H9 (cell line): ENCODE measurements at regions not wholly inside any gene's neighbourhood (a gene's known extent, or its start where the extent isn't known, plus 50 kb on each side); places are given as distances from the start of the nearest gene placed in this dataset.

Experiments used
- DNase-seq: peaks from one replicate; pipeline ENCODE4 v3.0.0-alpha.2; 2017
- H2AFZ ChIP-seq: one replicate; pipeline ENCODE4 v1.6.1; 2013; ENCODE audit warnings: mild to moderate bottlenecking, low read length, control low read depth, moderate library complexity
- H2AK5ac ChIP-seq: 2 replicates; pipeline ENCODE4 v1.6.1; 2013; ENCODE audit warnings: low read length, control low read depth, mixed read lengths; ENCODE audit not compliant: insufficient read length
- H2BK120ac ChIP-seq: one replicate; pipeline ENCODE4 v1.6.1; 2013; ENCODE audit warnings: low read depth, mild to moderate bottlenecking, low read length, control low read depth, inconsistent platforms; ENCODE audit not compliant: poor library complexity, severe bottlenecking
- H2BK12ac ChIP-seq: 2 replicates; pipeline ENCODE4 v1.6.1; 2013; ENCODE audit warnings: low read length, control low read depth, mixed read lengths, low read depth; ENCODE audit not compliant: insufficient read length
- H2BK15ac ChIP-seq: 2 replicates; pipeline ENCODE4 v1.6.1; 2013; ENCODE audit warnings: low read depth, low read length, control low read depth
- H2BK20ac ChIP-seq: one replicate; pipeline ENCODE4 v1.6.1; 2013; ENCODE audit warnings: low read depth, mild to moderate bottlenecking, low read length, control low read depth, inconsistent platforms; ENCODE audit not compliant: poor library complexity, severe bottlenecking
- H2BK5ac ChIP-seq: 2 replicates; pipeline ENCODE4 v1.6.1; 2013; ENCODE audit warnings: low read length, control low read depth, mixed read lengths; ENCODE audit not compliant: insufficient read length
- H3K14ac ChIP-seq: 2 replicates; pipeline ENCODE4 v1.6.1; 2013; ENCODE audit warnings: low read length, control low read depth; ENCODE audit not compliant: insufficient read depth
- H3K18ac ChIP-seq: 2 replicates; pipeline ENCODE4 v1.6.1; 2013; ENCODE audit warnings: low read depth, mild to moderate bottlenecking, mixed read lengths, low read length, control low read depth; ENCODE audit not compliant: insufficient read length
- H3K23ac ChIP-seq: 2 replicates; pipeline ENCODE4 v1.6.1; 2013; ENCODE audit warnings: low read length, control low read depth, mixed read lengths, low read depth; ENCODE audit not compliant: insufficient read length
- H3K23me2 ChIP-seq: 2 replicates; pipeline ENCODE4 v1.6.1; 2013; ENCODE audit warnings: low read depth, mild to moderate bottlenecking, mixed read lengths, low read length, control low read depth; ENCODE audit not compliant: insufficient read length, poor library complexity, severe bottlenecking
- H3K27ac ChIP-seq: 2 replicates; pipeline ENCODE4 v1.5.1; 2013; ENCODE audit warnings: low read length, control low read depth, mixed read lengths, low read depth; ENCODE audit not compliant: insufficient read length
- H3K27me3 ChIP-seq: 2 replicates; pipeline ENCODE4 v1.6.1; 2013; ENCODE audit warnings: low read length, control low read depth, inconsistent platforms; ENCODE audit not compliant: insufficient read depth
- H3K4ac ChIP-seq: 2 replicates; pipeline ENCODE4 v1.6.1; 2013; ENCODE audit warnings: low read depth, mild to moderate bottlenecking, control low read depth, inconsistent platforms, low read length, moderate library complexity
- H3K4me1 ChIP-seq: 2 replicates; pipeline ENCODE4 v1.6.1; 2013; ENCODE audit warnings: low read length, control low read depth, inconsistent platforms; ENCODE audit not compliant: insufficient read depth
- H3K4me2 ChIP-seq: 2 replicates; pipeline ENCODE4 v1.6.1; 2013; ENCODE audit warnings: low read length, control low read depth, mixed read lengths; ENCODE audit not compliant: insufficient read length, insufficient read depth
- H3K56ac ChIP-seq: 2 replicates; pipeline ENCODE4 v1.6.1; 2013; ENCODE audit warnings: low read depth, mild to moderate bottlenecking, mixed read lengths, low read length, control low read depth; ENCODE audit not compliant: insufficient read length
- H3K79me1 ChIP-seq: 2 replicates; pipeline ENCODE4 v1.6.1; 2013; ENCODE audit warnings: low read depth, mild to moderate bottlenecking, moderate library complexity, low read length, control low read depth, inconsistent platforms; ENCODE audit not compliant: insufficient read depth, poor library complexity, severe bottlenecking
- H3K79me2 ChIP-seq: 2 replicates; pipeline ENCODE4 v1.6.1; 2013; ENCODE audit warnings: low read length, control low read depth, inconsistent platforms; ENCODE audit not compliant: insufficient read depth
- H3K9ac ChIP-seq: 2 replicates; pipeline ENCODE4 v1.6.1; 2013; ENCODE audit warnings: low read length, control low read depth, mixed read lengths; ENCODE audit not compliant: insufficient read length; ENCODE audit errors: extremely low read depth
- H3K9me3 ChIP-seq: one replicate; pipeline ENCODE4 v1.6.1; 2013; ENCODE audit warnings: low read depth, low read length, inconsistent platforms; ENCODE audit not compliant: control insufficient read depth
- H3T11ph ChIP-seq: one replicate; pipeline ENCODE4 v1.6.1; 2013; ENCODE audit warnings: mild to moderate bottlenecking, low read length, control low read depth, inconsistent platforms
- H4K20me1 ChIP-seq: one replicate; pipeline ENCODE4 v1.6.1; 2013; ENCODE audit not compliant: control insufficient read depth, insufficient read length, insufficient read depth
- H4K5ac ChIP-seq: 2 replicates; pipeline ENCODE4 v1.6.1; 2013; ENCODE audit warnings: low read depth, mild to moderate bottlenecking, mixed read lengths, low read length, control low read depth; ENCODE audit not compliant: insufficient read length
- H4K8ac ChIP-seq: replicated peaks from 2 replicates; pipeline ENCODE4 v1.6.1; 2013; ENCODE audit warnings: low read length, control low read depth, mixed read lengths, low read depth; ENCODE audit not compliant: insufficient read length
- H4K91ac ChIP-seq: 2 replicates; pipeline ENCODE4 v1.6.1; 2013; ENCODE audit warnings: low read depth, mild to moderate bottlenecking, moderate library complexity, mixed read lengths, low read length, control low read depth; ENCODE audit not compliant: insufficient read length
- H3K27ac Mint-ChIP-seq, 3 experiments: 2 replicates in 2 of 3; 3 replicates in 1 of 3; pipeline ENCODE4 v1.8.0; 2020 to 2021; ENCODE audit warnings: mixed read lengths in 3 of 3, mild to moderate bottlenecking in 1 of 3, moderate library complexity in 1 of 3
- H3K27me3 Mint-ChIP-seq: 2 replicates; pipeline ENCODE4 v1.8.0; 2021; ENCODE audit warnings: low read depth, mild to moderate bottlenecking, moderate library complexity, mixed read lengths
- H3K36me3 Mint-ChIP-seq, 3 experiments: 2 replicates in 2 of 3; 3 replicates in 1 of 3; pipeline ENCODE4 v1.8.0; 2020 to 2021; ENCODE audit warnings: low read depth in 3 of 3, mixed read lengths in 3 of 3; ENCODE audit not compliant: insufficient read depth in 1 of 3
- H3K4me1 Mint-ChIP-seq, 2 experiments: 2 replicates each; pipeline ENCODE4 v1.8.0; 2020; ENCODE audit warnings: mixed read lengths in 2 of 2
- H3K4me3 Mint-ChIP-seq, 2 experiments: 2 replicates in 1 of 2; 3 replicates in 1 of 2; pipeline ENCODE4 v1.8.0; 2020 to 2021; ENCODE audit warnings: mild to moderate bottlenecking in 2 of 2, mixed read lengths in 2 of 2, moderate library complexity in 1 of 2
- H3K9me3 Mint-ChIP-seq, 2 experiments: 2 replicates in 1 of 2; 3 replicates in 1 of 2; pipeline ENCODE4 v1.8.0; 2020; ENCODE audit warnings: mild to moderate bottlenecking in 2 of 2, mixed read lengths in 2 of 2, moderate library complexity in 1 of 2
- CTCF ChIP-seq: fragments of 200-600 bp; sonication (generic); conservative IDR thresholded peaks from 3 replicates; pipeline ENCODE4 v1.8.0; 2021; ENCODE audit warnings: antibody characterized with exemption, mild to moderate bottlenecking
- WGBS: extraction: QIAGEN DNeasy Blood & Tissue Kit; methylation state at CpG from one replicate; pipeline ENCODE4 v1.1.7; 2013; ENCODE audit warnings: missing lambda C conversion rate, low lambda C conversion rate, mixed read lengths; ENCODE audit not compliant: insufficient read length; ENCODE audit errors: extremely low coverage; 5-methylcytosine and 5-hydroxymethylcytosine counted together

GRCh38 chrX:16476009-16476408 is 173.9 kb upstream of the S100G start:
- Mint-ChIP-seq H3K27me3 (no peaks in the 10 kb centered on the region), H3K4me1 (peaks cover 5 to 12% of the 10 kb centered on the region in 2 experiments; a peak in 2 of 4 replicates), H3K36me3 (peaks cover 13 to 21% (median 15%) of the 10 kb centered on the region in 3 experiments; a peak in 6 of 7 replicates), H3K4me3 (no peak overlapping the region), H3K9me3 (no peaks in the 10 kb centered on the region; a peak in 3 of 5 replicates), H3K27ac (no peak overlapping the region)
- no peaks in the 10 kb centered on the region for H4K20me1 ChIP-seq
- no peak overlapping the region for H2AFZ ChIP-seq
- H2AK5ac ChIP-seq = no peak overlapping the region
- no peak overlapping the region for H3K4me2 ChIP-seq
- H2BK5ac ChIP-seq = no peak overlapping the region
- no peak overlapping the region for H4K5ac ChIP-seq
- no peak overlapping the region for H4K91ac ChIP-seq
- H3K27me3 ChIP-seq = no peaks in the 10 kb centered on the region
- no peak overlapping the region for H2BK20ac ChIP-seq
- no peaks in the 10 kb centered on the region for H3K23me2 ChIP-seq
- no peak overlapping the region for H3K14ac ChIP-seq
- no peak overlapping the region for H3K27ac ChIP-seq
- DNase-seq = no peak
- no peaks in the 10 kb centered on the region for H3K79me1 ChIP-seq
- no peak overlapping the region for H2BK120ac ChIP-seq
- no peak overlapping the region for H3K4ac ChIP-seq
- H2BK12ac ChIP-seq = no peak overlapping the region
- H3K9me3 ChIP-seq = no peaks in the 10 kb centered on the region
- H3K79me2 ChIP-seq = no peaks in the 10 kb centered on the region
- H3K56ac ChIP-seq = no peak overlapping the region
- H4K8ac ChIP-seq = no peak overlapping the region
- no peak overlapping the region for H3T11ph ChIP-seq
- no peak overlapping the region for H3K18ac ChIP-seq
- no peak for TF ChIP-seq CTCF
- H2BK15ac ChIP-seq = no peak overlapping the region
- no peak overlapping the region for H3K23ac ChIP-seq
- WGBS = no CpG with 5 or more reads among the region's 8 CpGs
- H3K9ac ChIP-seq = no peak overlapping the region
- H3K4me1 ChIP-seq = no peaks in the 10 kb centered on the region; the same call in 1 of the 2 replicates
